Right lobe of liver (tissue), 4 donors: ENCODE measurements at regions not wholly inside any gene's neighbourhood (a gene's known extent, or its start where the extent isn't known, plus 50 kb on each side); places are given as distances from the start of the nearest gene placed in this dataset.

ENCODE experiments used
- CTCF ChIP-seq, 4 donors: fragments of 200-600 bp in 3 of 4; fragments of 450-650 bp in 1 of 4; IDR thresholded peaks; one replicate each; pipeline versions ENCODE4 v1.5.1 to v1.8.0; 2016 to 2022; ENCODE audit warnings: antibody characterized with exemption in 4 of 4, mild to moderate bottlenecking in 2 of 4
- POLR2A ChIP-seq: fragments of 450-650 bp; IDR thresholded peaks from one replicate; pipeline ENCODE4 v1.6.1; 2017; ENCODE audit warnings: antibody characterized with exemption, mild to moderate bottlenecking
- donor health status: DM: no; HTN: no; CAD: no.
- donor health status: DM: no; HTN: no; CAD: no.
- donor health status: DM: no; HTN: yes; CAD: no.

- TF ChIP-seq CTCF (IDR thresholded peaks at IDR 0.05): no peak
- TF ChIP-seq POLR2A: no peak
These were observed 179.7 kb upstream of the ACVR2A start for GRCh38 chr2:147665105-147665504.
